GM21360 (cell line): ENCODE measurements at regions not wholly inside any gene's neighbourhood (a gene's known extent, or its start where the extent isn't known, plus 50 kb on each side); places are given as distances from the start of the nearest gene placed in this dataset.
"Not testable (repeated sequence)": the region's sequence is repeated elsewhere in the genome, so short reads cannot be mapped to it uniquely, and the experiment has no call there.

ENCODE experiments used
- ATAC-seq: cut with Tn5 transposase; IDR thresholded peaks from one replicate; pipeline ENCODE4 v1.9.1; 2021; ENCODE audit warnings: mild to moderate bottlenecking, moderate library complexity; ENCODE audit not compliant: unreplicated experiment

GRCh38 chr4:53885668-53886067, 178.7 kb downstream of the CHIC2 start:
- no peak for ATAC-seq

- not testable (repeated sequence) for ATAC-seq
Measured at GRCh38 chr4:53877096-53877495, 187.3 kb downstream of the CHIC2 start.

GRCh38 chr4:53866055-53866454, 198.3 kb downstream of the CHIC2 start:
- no peak for ATAC-seq

GRCh38 chr4:53865054-53865453, 199.4 kb downstream of the CHIC2 start:
- no peak for ATAC-seq

GRCh38 chr4:53863736-53864365, 200.6 kb downstream of the CHIC2 start:
- no peak for ATAC-seq

- no peak for ATAC-seq
Measured at GRCh38 chr4:53863158-53863557, 201.2 kb downstream of the CHIC2 start.

- ATAC-seq, result no peak
Measured at GRCh38 chr4:53861856-53862610, 202.4 kb downstream of the CHIC2 start.

GRCh38 chr4:53859305-53859704, 205.1 kb downstream of the CHIC2 start:
- ATAC-seq, result no peak

GRCh38 chr4:53858744-53859143, 205.7 kb downstream of the CHIC2 start:
- no peak for ATAC-seq

- no peak for ATAC-seq
Measured at GRCh38 chr4:53855581-53856250, 208.7 kb downstream of the CHIC2 start.

- ATAC-seq, result no peak
Measured at GRCh38 chr4:53854991-53855568, 209.3 kb downstream of the CHIC2 start.

- no peak for ATAC-seq
Measured at GRCh38 chr4:53852343-53852742, 212.1 kb downstream of the CHIC2 start.

GRCh38 chr4:53847965-53848364, 216.4 kb downstream of the CHIC2 start:
- ATAC-seq, result no peak

GRCh38 chr4:53844551-53844950, 219.9 kb downstream of the CHIC2 start:
- ATAC-seq, result no peak

GRCh38 chr4:53844133-53844532, 220.3 kb downstream of the CHIC2 start:
- ATAC-seq, result no peak

- no peak for ATAC-seq
Measured at GRCh38 chr4:53841711-53842110, 222.7 kb downstream of the CHIC2 start.

- ATAC-seq, result no peak
Measured at GRCh38 chr4:53840643-53841042, 223.8 kb downstream of the CHIC2 start.

GRCh38 chr4:53833302-53834003, 231.0 kb downstream of the CHIC2 start:
- ATAC-seq, result not testable (repeated sequence)

- ATAC-seq, result no peak
Measured at GRCh38 chr4:53832549-53832948, 231.9 kb downstream of the CHIC2 start.

GRCh38 chr4:53830511-53830910, 233.9 kb downstream of the CHIC2 start:
- ATAC-seq, result no peak
